NB4 (cell line): ENCODE measurements at regions not wholly inside any gene's neighbourhood (a gene's known extent, or its start where the extent isn't known, plus 50 kb on each side); places are given as distances from the start of the nearest gene placed in this dataset.

Experiments
- POLR2A ChIP-seq: IDR thresholded peaks from 2 replicates; pipeline ENCODE4 v1.6.1; 2011; ENCODE audit warnings: mild to moderate bottlenecking; ENCODE audit not compliant: insufficient read length; ENCODE audit errors: extremely low read depth
- TF ChIP-seq, protein P1 (sequence below): IDR thresholded peaks from one replicate; pipeline ENCODE4 v1.5.1; 2012; ENCODE audit warnings: low read depth, low read length

DNA sequence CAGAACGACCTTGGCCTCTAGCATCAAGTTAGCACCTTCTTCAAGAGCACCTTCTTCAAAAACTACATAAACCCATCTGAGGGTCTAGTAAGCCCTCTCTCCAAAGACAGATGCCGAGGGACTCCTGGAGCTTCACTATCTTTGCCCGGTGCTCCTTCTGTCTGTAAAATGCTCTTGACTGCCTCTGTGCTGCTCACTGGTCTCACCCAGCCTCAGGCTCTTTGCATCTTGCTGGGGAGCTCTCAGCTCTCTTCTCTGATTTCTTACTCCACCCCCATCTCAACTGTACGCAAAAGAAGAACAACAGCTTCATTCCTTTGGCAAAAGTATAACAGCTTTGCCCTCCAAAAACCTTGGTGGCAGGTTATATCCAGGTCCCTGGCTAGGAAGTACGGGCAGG lies 404.2 kb downstream of the KLF12 start:
- TF ChIP-seq, protein P1, sequence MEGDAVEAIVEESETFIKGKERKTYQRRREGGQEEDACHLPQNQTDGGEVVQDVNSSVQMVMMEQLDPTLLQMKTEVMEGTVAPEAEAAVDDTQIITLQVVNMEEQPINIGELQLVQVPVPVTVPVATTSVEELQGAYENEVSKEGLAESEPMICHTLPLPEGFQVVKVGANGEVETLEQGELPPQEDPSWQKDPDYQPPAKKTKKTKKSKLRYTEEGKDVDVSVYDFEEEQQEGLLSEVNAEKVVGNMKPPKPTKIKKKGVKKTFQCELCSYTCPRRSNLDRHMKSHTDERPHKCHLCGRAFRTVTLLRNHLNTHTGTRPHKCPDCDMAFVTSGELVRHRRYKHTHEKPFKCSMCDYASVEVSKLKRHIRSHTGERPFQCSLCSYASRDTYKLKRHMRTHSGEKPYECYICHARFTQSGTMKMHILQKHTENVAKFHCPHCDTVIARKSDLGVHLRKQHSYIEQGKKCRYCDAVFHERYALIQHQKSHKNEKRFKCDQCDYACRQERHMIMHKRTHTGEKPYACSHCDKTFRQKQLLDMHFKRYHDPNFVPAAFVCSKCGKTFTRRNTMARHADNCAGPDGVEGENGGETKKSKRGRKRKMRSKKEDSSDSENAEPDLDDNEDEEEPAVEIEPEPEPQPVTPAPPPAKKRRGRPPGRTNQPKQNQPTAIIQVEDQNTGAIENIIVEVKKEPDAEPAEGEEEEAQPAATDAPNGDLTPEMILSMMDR: no peak
- no peak for TF ChIP-seq POLR2A
